H1 (cell line): ENCODE measurements at regions not wholly inside any gene's neighbourhood (a gene's known extent, or its start where the extent isn't known, plus 50 kb on each side); places are given as distances from the start of the nearest gene placed in this dataset.

Source experiments
- CHD2 ChIP-seq: IDR thresholded peaks from 2 replicates; pipeline ENCODE4 v1.6.1; 2012; ENCODE audit warnings: low read length, improper control_type of control experiment
- EP300 ChIP-seq, 2 experiments: IDR thresholded peaks; 1 replicate in 1 of 2; 2 replicates in 1 of 2; pipeline ENCODE4 v1.6.1; 2011 to 2012; ENCODE audit warnings: low read depth in 2 of 2, low read length in 2 of 2, mild to moderate bottlenecking in 2 of 2, borderline replicate concordance in 1 of 2, inconsistent platforms in 1 of 2, moderate library complexity in 1 of 2
- NRF1 ChIP-seq: IDR thresholded peaks from 2 replicates; pipeline ENCODE4 v1.6.1; 2011; ENCODE audit warnings: mild to moderate bottlenecking, low read depth, low read length, improper control_type of control experiment
- POU5F1 ChIP-seq: IDR thresholded peaks from 2 replicates; pipeline ENCODE4 v1.6.1; 2011; ENCODE audit warnings: low read depth, mild to moderate bottlenecking, low read length, moderate library complexity
- RFX5 ChIP-seq: IDR thresholded peaks from 2 replicates; pipeline ENCODE4 v1.6.1; 2011; ENCODE audit warnings: low read depth, low read length, improper control_type of control experiment, borderline replicate concordance
- RXRA ChIP-seq: IDR thresholded peaks from 2 replicates; pipeline ENCODE4 v1.6.1; 2011; ENCODE audit warnings: low read depth, mild to moderate bottlenecking, low read length, moderate library complexity; ENCODE audit not compliant: insufficient read depth
- SP1 ChIP-seq: IDR thresholded peaks from 2 replicates; pipeline ENCODE4 v1.6.1; 2011; ENCODE audit warnings: low read depth, low read length
- SP4 ChIP-seq: IDR thresholded peaks from 2 replicates; pipeline ENCODE4 v1.6.1; 2012; ENCODE audit warnings: low read length, inconsistent platforms
- TCF12 ChIP-seq: IDR thresholded peaks from 2 replicates; pipeline ENCODE4 v1.6.1; 2011; ENCODE audit warnings: low read depth, mild to moderate bottlenecking, low read length
- TF ChIP-seq, protein P1 (sequence below): fragments of 300-600 bp; sonication (generic); IDR thresholded peaks from 2 replicates; pipeline ENCODE4 v1.7.1; 2012; ENCODE audit warnings: low read length, moderate library complexity, mild to moderate bottlenecking, inconsistent platforms; ENCODE audit not compliant: insufficient replicate concordance
- TF ChIP-seq, protein P2 (sequence below): IDR thresholded peaks from 2 replicates; pipeline ENCODE4 v1.6.1; 2012; ENCODE audit warnings: inconsistent platforms

DNA sequence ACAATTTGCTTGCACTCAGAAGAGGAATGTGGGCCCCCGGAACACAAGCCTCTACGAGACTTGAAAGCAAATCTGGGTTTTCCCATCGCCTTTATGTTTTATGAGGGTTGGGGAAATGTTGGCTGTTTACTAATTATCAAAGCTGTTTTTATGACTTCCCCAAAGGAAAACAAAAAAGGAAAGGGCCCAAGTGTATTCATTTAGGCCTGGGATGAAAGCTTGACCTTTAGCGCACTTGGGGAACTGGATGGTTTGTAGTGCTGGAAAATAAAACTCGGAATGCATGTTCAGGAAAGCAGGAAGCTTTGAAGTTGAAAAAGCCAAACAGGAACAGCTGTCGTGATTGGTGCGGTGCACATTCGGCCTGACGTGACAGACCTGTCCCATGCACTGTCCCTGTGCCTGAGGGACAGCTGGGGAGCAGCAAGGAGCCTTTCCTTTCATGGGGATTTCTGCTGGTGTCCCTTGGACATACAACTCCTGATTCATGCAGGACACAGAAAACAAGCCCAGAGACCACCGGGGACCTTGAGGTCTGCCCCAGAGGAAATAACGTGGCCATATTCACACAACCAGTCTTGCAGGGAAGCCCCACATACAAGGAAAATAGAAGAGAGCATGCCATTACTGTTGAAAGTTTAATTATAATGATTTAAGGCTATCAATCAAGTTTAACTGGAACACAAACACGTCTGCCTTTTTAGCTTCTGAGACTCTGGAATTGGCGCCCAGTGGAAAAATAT, 169.7 kb upstream of the APCDD1 start (continued):
- TF ChIP-seq, protein P1, sequence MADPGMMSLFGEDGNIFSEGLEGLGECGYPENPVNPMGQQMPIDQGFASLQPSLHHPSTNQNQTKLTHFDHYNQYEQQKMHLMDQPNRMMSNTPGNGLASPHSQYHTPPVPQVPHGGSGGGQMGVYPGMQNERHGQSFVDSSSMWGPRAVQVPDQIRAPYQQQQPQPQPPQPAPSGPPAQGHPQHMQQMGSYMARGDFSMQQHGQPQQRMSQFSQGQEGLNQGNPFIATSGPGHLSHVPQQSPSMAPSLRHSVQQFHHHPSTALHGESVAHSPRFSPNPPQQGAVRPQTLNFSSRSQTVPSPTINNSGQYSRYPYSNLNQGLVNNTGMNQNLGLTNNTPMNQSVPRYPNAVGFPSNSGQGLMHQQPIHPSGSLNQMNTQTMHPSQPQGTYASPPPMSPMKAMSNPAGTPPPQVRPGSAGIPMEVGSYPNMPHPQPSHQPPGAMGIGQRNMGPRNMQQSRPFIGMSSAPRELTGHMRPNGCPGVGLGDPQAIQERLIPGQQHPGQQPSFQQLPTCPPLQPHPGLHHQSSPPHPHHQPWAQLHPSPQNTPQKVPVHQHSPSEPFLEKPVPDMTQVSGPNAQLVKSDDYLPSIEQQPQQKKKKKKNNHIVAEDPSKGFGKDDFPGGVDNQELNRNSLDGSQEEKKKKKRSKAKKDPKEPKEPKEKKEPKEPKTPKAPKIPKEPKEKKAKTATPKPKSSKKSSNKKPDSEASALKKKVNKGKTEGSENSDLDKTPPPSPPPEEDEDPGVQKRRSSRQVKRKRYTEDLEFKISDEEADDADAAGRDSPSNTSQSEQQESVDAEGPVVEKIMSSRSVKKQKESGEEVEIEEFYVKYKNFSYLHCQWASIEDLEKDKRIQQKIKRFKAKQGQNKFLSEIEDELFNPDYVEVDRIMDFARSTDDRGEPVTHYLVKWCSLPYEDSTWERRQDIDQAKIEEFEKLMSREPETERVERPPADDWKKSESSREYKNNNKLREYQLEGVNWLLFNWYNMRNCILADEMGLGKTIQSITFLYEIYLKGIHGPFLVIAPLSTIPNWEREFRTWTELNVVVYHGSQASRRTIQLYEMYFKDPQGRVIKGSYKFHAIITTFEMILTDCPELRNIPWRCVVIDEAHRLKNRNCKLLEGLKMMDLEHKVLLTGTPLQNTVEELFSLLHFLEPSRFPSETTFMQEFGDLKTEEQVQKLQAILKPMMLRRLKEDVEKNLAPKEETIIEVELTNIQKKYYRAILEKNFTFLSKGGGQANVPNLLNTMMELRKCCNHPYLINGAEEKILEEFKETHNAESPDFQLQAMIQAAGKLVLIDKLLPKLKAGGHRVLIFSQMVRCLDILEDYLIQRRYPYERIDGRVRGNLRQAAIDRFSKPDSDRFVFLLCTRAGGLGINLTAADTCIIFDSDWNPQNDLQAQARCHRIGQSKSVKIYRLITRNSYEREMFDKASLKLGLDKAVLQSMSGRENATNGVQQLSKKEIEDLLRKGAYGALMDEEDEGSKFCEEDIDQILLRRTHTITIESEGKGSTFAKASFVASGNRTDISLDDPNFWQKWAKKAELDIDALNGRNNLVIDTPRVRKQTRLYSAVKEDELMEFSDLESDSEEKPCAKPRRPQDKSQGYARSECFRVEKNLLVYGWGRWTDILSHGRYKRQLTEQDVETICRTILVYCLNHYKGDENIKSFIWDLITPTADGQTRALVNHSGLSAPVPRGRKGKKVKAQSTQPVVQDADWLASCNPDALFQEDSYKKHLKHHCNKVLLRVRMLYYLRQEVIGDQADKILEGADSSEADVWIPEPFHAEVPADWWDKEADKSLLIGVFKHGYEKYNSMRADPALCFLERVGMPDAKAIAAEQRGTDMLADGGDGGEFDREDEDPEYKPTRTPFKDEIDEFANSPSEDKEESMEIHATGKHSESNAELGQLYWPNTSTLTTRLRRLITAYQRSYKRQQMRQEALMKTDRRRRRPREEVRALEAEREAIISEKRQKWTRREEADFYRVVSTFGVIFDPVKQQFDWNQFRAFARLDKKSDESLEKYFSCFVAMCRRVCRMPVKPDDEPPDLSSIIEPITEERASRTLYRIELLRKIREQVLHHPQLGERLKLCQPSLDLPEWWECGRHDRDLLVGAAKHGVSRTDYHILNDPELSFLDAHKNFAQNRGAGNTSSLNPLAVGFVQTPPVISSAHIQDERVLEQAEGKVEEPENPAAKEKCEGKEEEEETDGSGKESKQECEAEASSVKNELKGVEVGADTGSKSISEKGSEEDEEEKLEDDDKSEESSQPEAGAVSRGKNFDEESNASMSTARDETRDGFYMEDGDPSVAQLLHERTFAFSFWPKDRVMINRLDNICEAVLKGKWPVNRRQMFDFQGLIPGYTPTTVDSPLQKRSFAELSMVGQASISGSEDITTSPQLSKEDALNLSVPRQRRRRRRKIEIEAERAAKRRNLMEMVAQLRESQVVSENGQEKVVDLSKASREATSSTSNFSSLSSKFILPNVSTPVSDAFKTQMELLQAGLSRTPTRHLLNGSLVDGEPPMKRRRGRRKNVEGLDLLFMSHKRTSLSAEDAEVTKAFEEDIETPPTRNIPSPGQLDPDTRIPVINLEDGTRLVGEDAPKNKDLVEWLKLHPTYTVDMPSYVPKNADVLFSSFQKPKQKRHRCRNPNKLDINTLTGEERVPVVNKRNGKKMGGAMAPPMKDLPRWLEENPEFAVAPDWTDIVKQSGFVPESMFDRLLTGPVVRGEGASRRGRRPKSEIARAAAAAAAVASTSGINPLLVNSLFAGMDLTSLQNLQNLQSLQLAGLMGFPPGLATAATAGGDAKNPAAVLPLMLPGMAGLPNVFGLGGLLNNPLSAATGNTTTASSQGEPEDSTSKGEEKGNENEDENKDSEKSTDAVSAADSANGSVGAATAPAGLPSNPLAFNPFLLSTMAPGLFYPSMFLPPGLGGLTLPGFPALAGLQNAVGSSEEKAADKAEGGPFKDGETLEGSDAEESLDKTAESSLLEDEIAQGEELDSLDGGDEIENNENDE: no peak
- TF ChIP-seq CHD2 (no peak), EP300 (IDR thresholded peaks at IDR 0.05; ENCODE audit: borderline replicate concordance in 1 of 2, low read depth in 2 of 2, low read length in 2 of 2) (no peak), RXRA (no peak), NRF1 (no peak), SP1 (no peak), SP4 (no peak), TCF12 (no peak), POU5F1 (no peak), RFX5 (no peak)
- TF ChIP-seq, protein P2, sequence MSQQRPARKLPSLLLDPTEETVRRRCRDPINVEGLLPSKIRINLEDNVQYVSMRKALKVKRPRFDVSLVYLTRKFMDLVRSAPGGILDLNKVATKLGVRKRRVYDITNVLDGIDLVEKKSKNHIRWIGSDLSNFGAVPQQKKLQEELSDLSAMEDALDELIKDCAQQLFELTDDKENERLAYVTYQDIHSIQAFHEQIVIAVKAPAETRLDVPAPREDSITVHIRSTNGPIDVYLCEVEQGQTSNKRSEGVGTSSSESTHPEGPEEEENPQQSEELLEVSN: no peak
